Muscle of arm (tissue), 1 donor: ENCODE measurements at regions not wholly inside any gene's neighbourhood (a gene's known extent, or its start where the extent isn't known, plus 50 kb on each side); places are given as distances from the start of the nearest gene placed in this dataset.
A peak's percentile ranks its signal among the peaks of the same experiment; 100 is the strongest.

Experiments used
- DNase-seq: peaks from one replicate; pipeline ENCODE4 v3.0.0-alpha.2; 2013

- DNase-seq: no peak
Observed at GRCh38 chr1:106677181-106677580, 379.3 kb upstream of the PRMT6 start.

GRCh38 chr1:106677721-106678120, 378.8 kb upstream of the PRMT6 start:
- DNase-seq: no peak

- DNase-seq: no peak
Observed at GRCh38 chr1:106678279-106679050, 378.0 kb upstream of the PRMT6 start.

GRCh38 chr1:106680216-106680615, 376.3 kb upstream of the PRMT6 start:
- DNase-seq: no peak

- no peak for DNase-seq
Observed at GRCh38 chr1:106680776-106681344, 375.6 kb upstream of the PRMT6 start.

GRCh38 chr1:106681939-106682522, 374.4 kb upstream of the PRMT6 start:
- no peak for DNase-seq

- DNase-seq: no peak
Observed at GRCh38 chr1:106688446-106688845, 368.0 kb upstream of the PRMT6 start.

- no peak for DNase-seq
Observed at GRCh38 chr1:106698660-106699059, 357.8 kb upstream of the PRMT6 start.

GRCh38 chr1:106699433-106699832, 357.0 kb upstream of the PRMT6 start:
- DNase-seq: no peak

GRCh38 chr1:106700211-106700610, 356.3 kb upstream of the PRMT6 start:
- DNase-seq: peak; percentile 50

- DNase-seq: no peak
Observed at GRCh38 chr1:106705971-106706370, 350.5 kb upstream of the PRMT6 start.

GRCh38 chr1:106717591-106717990, 338.9 kb upstream of the PRMT6 start:
- DNase-seq: no peak

- no peak for DNase-seq
Observed at GRCh38 chr1:106721790-106722189, 334.7 kb upstream of the PRMT6 start.

- peak; percentile 34 for DNase-seq
Observed at GRCh38 chr1:106722466-106722865, 334.0 kb upstream of the PRMT6 start.

GRCh38 chr1:106727171-106727570, 329.3 kb upstream of the PRMT6 start:
- DNase-seq: no peak

GRCh38 chr1:106746448-106747085, 309.9 kb upstream of the PRMT6 start:
- DNase-seq: no peak

- no peak for DNase-seq
Observed at GRCh38 chr1:106747232-106747631, 309.2 kb upstream of the PRMT6 start.

GRCh38 chr1:106747791-106748190, 308.7 kb upstream of the PRMT6 start:
- DNase-seq: no peak

GRCh38 chr1:106748606-106749005, 307.9 kb upstream of the PRMT6 start:
- DNase-seq: no peak

- no peak for DNase-seq
Observed at GRCh38 chr1:106749491-106749890, 307.0 kb upstream of the PRMT6 start.

- no peak for DNase-seq
Observed at GRCh38 chr1:106749906-106750305, 306.6 kb upstream of the PRMT6 start.

GRCh38 chr1:106751002-106751401, 305.5 kb upstream of the PRMT6 start:
- no peak for DNase-seq

GRCh38 chr1:106753066-106753465, 303.4 kb upstream of the PRMT6 start:
- no peak for DNase-seq
